GM21423 (cell line): ENCODE measurements at regions not wholly inside any gene's neighbourhood (a gene's known extent, or its start where the extent isn't known, plus 50 kb on each side); places are given as distances from the start of the nearest gene placed in this dataset.

Experiments
- ATAC-seq: cut with Tn5 transposase; IDR thresholded peaks from one replicate; pipeline ENCODE4 v1.9.1; 2021; ENCODE audit warnings: mild to moderate bottlenecking, moderate library complexity; ENCODE audit not compliant: unreplicated experiment

- no peak for ATAC-seq
Observed at GRCh38 chrX:110600745-110601310, 194.8 kb downstream of the CHRDL1 start.

GRCh38 chrX:110614596-110614995 is 181.0 kb downstream of the CHRDL1 start:
- ATAC-seq: no peak
